HepG2 (cell line): ENCODE measurements at regions not wholly inside any gene's neighbourhood (a gene's known extent, or its start where the extent isn't known, plus 50 kb on each side); places are given as distances from the start of the nearest gene placed in this dataset.

Experiments used
- ATAC-seq: fragments of 200-7000 bp; cut with Tn5 transposase; 3 replicates; pipeline ENCODE4 v1.9.1; 2020; ENCODE audit warnings: mild to moderate bottlenecking, moderate library complexity
- BruUV-seq: library from RNA; stranded (reverse); fragments of 400-500 nt; replicated peaks from 2 replicates; lab custom pipeline; 2021; lab: Mats Ljungman, UMichigan
- CTCF ChIA-PET: fragments of 300-600 bp; formaldehyde crosslinking; extraction: SDS; loops from one replicate; lab custom pipeline; 2021; ENCODE audit warnings: low total read pairs, inconsistent platforms, low intra/inter-chr PET ratio; lab: Yijun Ruan, JAX
- POLR2A ChIA-PET: fragments of 350-600 bp; sonication (Branson Sonifier 250); formaldehyde crosslinking; loops from one replicate; lab custom pipeline; 2020; ENCODE audit warnings: antibody characterized with exemption, inconsistent platforms; lab: Yijun Ruan, JAX
- DNase-seq: peaks from one replicate; pipeline ENCODE4 v3.0.0-alpha.2; 2015; ENCODE audit warnings: low spot score
- FAIRE-seq: peaks from 3 replicates; lab custom pipeline; 2011; peaks lifted over from hg19 to GRCh38; lab: Jason Lieb, UNC
- H2AFZ ChIP-seq: one replicate; pipeline ENCODE4 v1.6.1; 2011; ENCODE audit warnings: low read length, inconsistent platforms
- H3K27ac ChIP-seq: fragments of 300-600 bp; 3 replicates; pipeline ENCODE4 v1.8.0; 2011; ENCODE audit warnings: mixed run types, mild to moderate bottlenecking, mixed read lengths, low read length, inconsistent platforms; ENCODE audit not compliant: insufficient read depth; ENCODE audit errors: extremely low read length
- H3K27me3 ChIP-seq, 2 experiments: fragments of 200-600 bp in 1 of 2; 2 replicates in 1 of 2; 3 replicates in 1 of 2; pipeline versions ENCODE4 v1.6.0 to v1.8.0; 2011; ENCODE audit warnings: low read length in 2 of 2, mild to moderate bottlenecking in 2 of 2, moderate library complexity in 2 of 2, inconsistent platforms in 1 of 2; ENCODE audit not compliant: insufficient read depth in 2 of 2, control insufficient read depth in 1 of 2
- H3K36me3 ChIP-seq, 2 experiments: fragments of 200-600 bp in 1 of 2; replicated peaks in 1 of 2; 2 replicates in 1 of 2; 3 replicates in 1 of 2; pipeline versions ENCODE4 v1.5.1 to v1.8.0; 2011; ENCODE audit warnings: low read length in 2 of 2, inconsistent platforms in 1 of 2; ENCODE audit not compliant: insufficient read depth in 2 of 2, control insufficient read depth in 1 of 2
- H3K4me1 ChIP-seq: 2 replicates; pipeline ENCODE4 v1.5.1; 2012; ENCODE audit warnings: low read length, inconsistent platforms; ENCODE audit not compliant: insufficient read depth
- H3K4me2 ChIP-seq: 2 replicates; pipeline ENCODE4 v1.6.0; 2011; ENCODE audit warnings: low read depth, low read length, inconsistent platforms
- H3K4me3 ChIP-seq, 3 experiments: fragments of 200-600 bp in 1 of 3; sonication (generic), shearing (Covaris generic) in 1 of 3; replicated peaks in 1 of 3; 2 replicates each; pipeline ENCODE4 v1.5.1; 2011 to 2016; ENCODE audit warnings: low read length in 3 of 3, inconsistent platforms in 2 of 3, low read depth in 2 of 3, mild to moderate bottlenecking in 2 of 3, control low read depth in 1 of 3, mixed read lengths in 1 of 3; ENCODE audit not compliant: insufficient read depth in 1 of 3
- H3K79me2 ChIP-seq: one replicate; pipeline ENCODE4 v1.6.1; 2011; ENCODE audit warnings: low read length, inconsistent platforms; ENCODE audit not compliant: insufficient read depth
- H3K9ac ChIP-seq: 2 replicates; pipeline ENCODE4 v1.6.0; 2011; ENCODE audit warnings: mild to moderate bottlenecking, low read depth, low read length, inconsistent platforms; ENCODE audit not compliant: insufficient read depth
- H3K9me3 ChIP-seq: 2 replicates; pipeline ENCODE4 v1.5.1; 2012; ENCODE audit warnings: mild to moderate bottlenecking, low read length
- H4K20me1 ChIP-seq: 2 replicates; pipeline ENCODE4 v1.6.0; 2011; ENCODE audit warnings: inconsistent platforms, mild to moderate bottlenecking, low read length, moderate library complexity; ENCODE audit not compliant: insufficient read depth
- ELF1 ChIP-seq: sonication (generic); formaldehyde crosslinking; IDR thresholded peaks from 2 replicates; pipeline ENCODE4 v1.4.0; 2020; ENCODE audit warnings: missing genetic modification reagents
- GTF3A ChIP-seq: sonication (generic); formaldehyde crosslinking; conservative IDR thresholded peaks from 2 replicates; pipeline ENCODE4 v1.4.0; 2020; ENCODE audit warnings: mild to moderate bottlenecking, missing genetic modification reagents
- MAFG ChIP-seq: sonication (generic); formaldehyde crosslinking; IDR thresholded peaks from 2 replicates; pipeline ENCODE4 v1.5.1; 2020; ENCODE audit warnings: mild to moderate bottlenecking, missing genetic modification reagents
- MATR3 ChIP-seq: sonication (generic); formaldehyde crosslinking; IDR thresholded peaks from 2 replicates; pipeline ENCODE4 v1.4.0; 2020; ENCODE audit warnings: missing genetic modification reagents
- PHF8 ChIP-seq: sonication (generic); formaldehyde crosslinking; IDR thresholded peaks from 2 replicates; pipeline ENCODE4 v1.5.0; 2020; ENCODE audit warnings: missing genetic modification reagents
- RBFOX2 ChIP-seq: fragments of 200-400 bp; formaldehyde crosslinking; IDR thresholded peaks from 2 replicates; pipeline ENCODE4 v1.6.1; 2017; ENCODE audit warnings: low read depth, mild to moderate bottlenecking, low read length
- ZNF784 ChIP-seq: sonication (generic); formaldehyde crosslinking; IDR thresholded peaks from 2 replicates; pipeline ENCODE4 v1.5.1; 2020; ENCODE audit warnings: missing genetic modification reagents, mild to moderate bottlenecking, borderline replicate concordance
- ZNF788 ChIP-seq: sonication (generic); formaldehyde crosslinking; IDR thresholded peaks from 2 replicates; pipeline ENCODE4 v1.5.0; 2020; ENCODE audit warnings: mild to moderate bottlenecking, missing genetic modification reagents, borderline replicate concordance
- WGBS: methylation state at CpG from one replicate; pipeline ENCODE4 v1.1.6; 2017; ENCODE audit warnings: low lambda C conversion rate; 5-methylcytosine and 5-hydroxymethylcytosine counted together
- in situ Hi-C: cut with HindIII; loops from 2 replicates; pipeline ENCODE4 v1.10.0; 2017; ENCODE audit warnings: low pct_unique_long_range_greater_than_20kb; ENCODE audit not compliant: extremely low pct_ligation_motif_present
- intact Hi-C: fragments of 100-400 bp; cut with micrococcal nuclease; formaldehyde crosslinking; loops from one replicate; pipeline ENCODE4 v1.10.0; 2022; ENCODE audit not compliant: unreplicated experiment

DNA sequence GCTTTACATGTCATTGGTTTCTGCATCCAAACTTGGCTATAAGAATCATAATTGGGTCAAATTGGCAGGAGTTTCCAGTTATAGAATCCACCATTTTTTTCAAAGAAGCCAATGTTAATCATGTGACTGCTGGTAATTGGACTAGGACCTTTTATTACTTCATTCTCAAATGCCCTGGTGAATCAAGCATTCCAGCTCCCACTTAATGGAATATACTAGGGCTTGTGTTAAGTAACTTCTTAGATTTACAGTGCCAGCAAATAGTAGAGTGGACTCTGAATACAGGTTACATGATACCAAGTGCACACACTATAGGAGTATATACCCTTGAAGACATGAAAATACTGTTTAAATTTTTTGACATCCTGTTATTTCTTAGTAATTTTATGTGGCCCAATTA, 96.7 kb downstream of the NUDT12 start (continued):
- no peak for TF ChIP-seq GTF3A (CRISPR knock-in tag)
- no peak for TF ChIP-seq ELF1
- TF ChIP-seq ZNF784 (CRISPR knock-in tag) = no peak
- no peak for TF ChIP-seq ZNF788 (CRISPR knock-in tag)

DNA sequence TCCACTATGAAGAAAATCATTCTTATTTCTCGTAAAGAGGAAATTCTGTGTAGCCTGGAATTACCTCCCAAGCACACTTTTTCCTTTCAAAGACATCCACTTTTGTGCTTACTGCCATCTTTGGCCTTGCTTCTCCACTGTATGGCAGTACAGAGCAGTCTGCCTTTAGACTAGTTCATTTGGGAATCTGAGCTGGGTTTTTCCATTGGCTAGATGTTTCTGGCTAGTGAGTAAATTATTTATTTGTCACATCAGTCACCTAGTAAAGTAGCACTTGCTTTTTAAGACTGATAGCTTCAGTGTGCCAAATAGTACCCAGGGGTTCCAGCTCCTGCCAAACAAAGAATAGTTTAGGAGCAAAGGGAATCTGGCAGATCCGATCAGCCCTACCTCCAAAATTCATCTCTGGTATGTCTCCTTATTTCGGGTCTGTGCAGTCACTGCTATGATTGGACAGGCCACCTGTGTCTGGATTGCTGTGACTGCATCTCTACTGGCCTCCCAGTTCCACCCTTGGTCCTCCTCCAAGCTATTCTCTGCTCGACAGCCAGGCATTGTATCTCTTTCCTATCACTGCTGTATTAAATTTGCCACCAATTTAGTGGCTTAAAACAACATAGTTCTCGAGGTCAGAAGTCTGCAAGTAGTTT, 97.6 kb downstream of the NUDT12 start:
- ChIA-PET CTCF (no interaction called here), POLR2A (no interaction called here)
- ATAC-seq = no peak
- no peak for TF ChIP-seq MATR3 (CRISPR knock-in tag)
- TF ChIP-seq RBFOX2 = no peak
- no peak for TF ChIP-seq PHF8
- no peak for TF ChIP-seq MAFG (CRISPR knock-in tag)
- Histone ChIP-seq H3K27ac (no peak overlapping the region), H3K79me2 (no peaks in the 10 kb centered on the region), H3K4me1 (no peaks in the 10 kb centered on the region), H3K27me3 (no peaks in the 10 kb centered on the region), H3K9ac (no peak overlapping the region), H3K36me3 (no peaks in the 10 kb centered on the region), H3K4me2 (no peak overlapping the region), H2AFZ (no peak overlapping the region), H4K20me1 (no peaks in the 10 kb centered on the region), H3K9me3 (no peaks in the 10 kb centered on the region), H3K4me3 (no peak overlapping the region)
- no peak for FAIRE-seq
- in situ Hi-C loops = no loop called here
- no TSS peak for BruUV-seq
- WGBS = 14% methylated on average over 5 of the region's 5 CpGs
- no peak for DNase-seq
- intact Hi-C loops = no loop called here
